HG03432 (cell line): ENCODE measurements at regions not wholly inside any gene's neighbourhood (a gene's known extent, or its start where the extent isn't known, plus 50 kb on each side); places are given as distances from the start of the nearest gene placed in this dataset.

Experiments used
- ATAC-seq: cut with Tn5 transposase; IDR thresholded peaks from one replicate; pipeline ENCODE4 v1.9.1; 2021; ENCODE audit warnings: mild to moderate bottlenecking, moderate library complexity; ENCODE audit not compliant: unreplicated experiment

- ATAC-seq, result no peak
These were observed 1337.3 kb downstream of the PCDH18 start for GRCh38 chr4:136194962-136195361.

- no peak for ATAC-seq
These were observed 1345.6 kb downstream of the PCDH18 start for GRCh38 chr4:136186650-136187049.

GRCh38 chr4:136183513-136183912 lies 1348.8 kb downstream of the PCDH18 start:
- no peak for ATAC-seq

- no peak for ATAC-seq
These were observed 1375.3 kb downstream of the PCDH18 start for GRCh38 chr4:136156947-136157346.

GRCh38 chr4:136150046-136150445 lies 1382.2 kb downstream of the PCDH18 start:
- no peak for ATAC-seq

- no peak for ATAC-seq
These were observed 1395.7 kb downstream of the PCDH18 start for GRCh38 chr4:136136601-136137000.

- no peak for ATAC-seq
These were observed 1408.0 kb downstream of the PCDH18 start for GRCh38 chr4:136124251-136124745.

GRCh38 chr4:136121426-136121825 lies 1410.9 kb downstream of the PCDH18 start:
- no peak for ATAC-seq

- ATAC-seq, result no peak
These were observed 1418.4 kb downstream of the PCDH18 start for GRCh38 chr4:136113921-136114320.

- no peak for ATAC-seq
These were observed 1420.2 kb downstream of the PCDH18 start for GRCh38 chr4:136112116-136112515.

GRCh38 chr4:136106753-136107152 lies 1425.5 kb downstream of the PCDH18 start:
- no peak for ATAC-seq

- ATAC-seq, result no peak
These were observed 1428.7 kb downstream of the PCDH18 start for GRCh38 chr4:136103616-136104015.

- no peak for ATAC-seq
These were observed 1434.6 kb downstream of the PCDH18 start for GRCh38 chr4:136097676-136098075.

GRCh38 chr4:136088211-136088867 lies 1444.0 kb downstream of the PCDH18 start:
- ATAC-seq, result no peak

- no peak for ATAC-seq
These were observed 1453.3 kb downstream of the PCDH18 start for GRCh38 chr4:136078976-136079375.

- no peak for ATAC-seq
These were observed 1475.5 kb downstream of the PCDH18 start for GRCh38 chr4:136056748-136057147.

- ATAC-seq, result no peak
These were observed 1476.9 kb downstream of the PCDH18 start for GRCh38 chr4:136055360-136055759.

- ATAC-seq, result no peak
These were observed 1495.5 kb downstream of the PCDH18 start for GRCh38 chr4:136036744-136037143.

GRCh38 chr4:136032391-136032790 lies 1499.9 kb downstream of the PCDH18 start:
- ATAC-seq, result no peak

- no peak for ATAC-seq
These were observed 1506.8 kb downstream of the PCDH18 start for GRCh38 chr4:136025540-136025939.

- ATAC-seq, result no peak
These were observed 1514.7 kb downstream of the PCDH18 start for GRCh38 chr4:136017556-136017955.

GRCh38 chr4:136012220-136012619 lies 1520.1 kb downstream of the PCDH18 start:
- ATAC-seq, result no peak

GRCh38 chr4:136009258-136009832 lies 1522.9 kb downstream of the PCDH18 start:
- no peak for ATAC-seq
